CD4-positive, alpha-beta memory T cell (primary cell): ENCODE measurements at regions not wholly inside any gene's neighbourhood (a gene's known extent, or its start where the extent isn't known, plus 50 kb on each side); places are given as distances from the start of the nearest gene placed in this dataset.

Source experiments
- CTCF ChIA-PET: fragments of 350-600 bp; sonication (Branson Sonifier 250); formaldehyde crosslinking; loops from one replicate; lab custom pipeline; 2021; ENCODE audit warnings: inconsistent platforms; ENCODE audit not compliant: partially characterized antibody; lab: Charles Lee
- POLR2A ChIA-PET: fragments of 350-600 bp; sonication (Branson Sonifier 250); formaldehyde crosslinking; loops from one replicate; lab custom pipeline; 2021; ENCODE audit not compliant: partially characterized antibody; lab: Charles Lee
- DNase-seq, 5 donors: peaks; one replicate each; pipeline versions ENCODE4 v3.0.0 to v3.0.0-alpha.2; 2020 to 2022; ENCODE audit warnings: mixed read lengths in 1 of 5
- H3K27ac ChIP-seq: one replicate; pipeline ENCODE4 v1.7.0; 2013; ENCODE audit warnings: low read depth, low read length
- H3K27me3 ChIP-seq: 2 replicates; pipeline ENCODE4 v1.7.0; 2013; ENCODE audit warnings: mild to moderate bottlenecking, low read length, moderate library complexity; ENCODE audit not compliant: insufficient read depth
- H3K36me3 ChIP-seq: 2 replicates; pipeline ENCODE4 v1.7.0; 2013; ENCODE audit warnings: mild to moderate bottlenecking, low read length, moderate library complexity; ENCODE audit not compliant: insufficient read depth
- H3K4me1 ChIP-seq: 2 replicates; pipeline ENCODE4 v1.7.0; 2013; ENCODE audit warnings: mild to moderate bottlenecking, low read length, moderate library complexity; ENCODE audit not compliant: insufficient read depth
- H3K4me3 ChIP-seq, 2 donors: one replicate each; pipeline ENCODE4 v1.7.0; 2013; ENCODE audit warnings: low read length in 2 of 2, mild to moderate bottlenecking in 1 of 2
- H3K9me3 ChIP-seq, 2 donors: one replicate each; pipeline ENCODE4 v1.7.0; 2013; ENCODE audit warnings: low read length in 2 of 2, control low read depth in 1 of 2; ENCODE audit not compliant: control insufficient read depth in 1 of 2
- H3K27ac Mint-ChIP-seq, 7 donors: one replicate each; pipeline ENCODE4 v1.8.0; 2020 to 2021; ENCODE audit warnings: mixed read lengths in 7 of 7, mild to moderate bottlenecking in 6 of 7, inconsistent platforms in 3 of 7, moderate library complexity in 3 of 7
- H3K27me3 Mint-ChIP-seq, 2 donors: one replicate each; pipeline ENCODE4 v1.8.0; 2020 to 2021; ENCODE audit warnings: mixed read lengths in 2 of 2
- H3K36me3 Mint-ChIP-seq, 2 donors: one replicate each; pipeline ENCODE4 v1.8.0; 2020 to 2021; ENCODE audit warnings: mixed read lengths in 2 of 2, inconsistent platforms in 1 of 2, mild to moderate bottlenecking in 1 of 2
- H3K4me1 Mint-ChIP-seq, 4 donors: one replicate each; pipeline ENCODE4 v1.8.0; 2020 to 2021; ENCODE audit warnings: mixed read lengths in 4 of 4, mild to moderate bottlenecking in 1 of 4
- H3K4me3 Mint-ChIP-seq, 8 donors: one replicate each; pipeline ENCODE4 v1.8.0; 2020 to 2021; ENCODE audit warnings: mixed read lengths in 8 of 8, mild to moderate bottlenecking in 7 of 8, moderate library complexity in 6 of 8, inconsistent platforms in 3 of 8
- H3K9me3 Mint-ChIP-seq, 8 donors: one replicate each; pipeline ENCODE4 v1.8.0; 2020 to 2021; ENCODE audit warnings: mixed read lengths in 8 of 8, mild to moderate bottlenecking in 5 of 8, inconsistent platforms in 3 of 8, moderate library complexity in 1 of 8
- intact Hi-C: fragments of 100-400 bp; cut with micrococcal nuclease; formaldehyde crosslinking; loops from one replicate; pipeline ENCODE4 v1.15.1; 2023

DNA sequence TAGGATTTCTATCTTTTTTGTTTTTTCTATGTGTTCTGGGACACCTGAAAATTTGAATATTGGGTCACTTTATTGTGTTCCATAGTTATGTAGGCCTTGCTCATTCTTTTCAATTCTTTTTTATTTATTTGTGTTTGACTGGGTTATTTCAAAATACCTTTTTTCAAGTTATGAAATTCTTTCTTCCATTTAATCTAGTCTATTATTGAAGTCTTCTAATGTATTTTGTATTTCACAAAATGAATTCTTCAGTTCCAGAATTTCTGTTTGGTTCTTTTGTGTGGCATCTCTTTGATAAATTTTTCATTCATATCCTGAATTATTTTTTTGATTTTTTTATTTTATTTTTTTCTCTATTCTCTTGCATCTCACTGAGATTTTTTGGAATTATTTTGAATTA, 628.8 kb downstream of the NR2F1-AS1 start:
- no peaks in the 10 kb centered on the region for H3K27me3 ChIP-seq
- H3K9me3 Mint-ChIP-seq: peaks cover 6 to 42% (median 29%) of the 10 kb centered on the region in 8 donors
- H3K27ac ChIP-seq: no peak overlapping the region
- H3K4me3 Mint-ChIP-seq: no peak overlapping the region
- ChIA-PET POLR2A (no interaction called here), CTCF (no interaction called here)
- no peak overlapping the region for H3K27ac Mint-ChIP-seq
- no peak for DNase-seq
- intact Hi-C loops: no loop called here
- no peaks in the 10 kb centered on the region for H3K27me3 Mint-ChIP-seq
- no peaks in the 10 kb centered on the region for H3K4me1 ChIP-seq
- H3K36me3 Mint-ChIP-seq: no peaks in the 10 kb centered on the region
- no peak overlapping the region for H3K4me3 ChIP-seq
- H3K4me1 Mint-ChIP-seq: no peaks in the 10 kb centered on the region
- no peaks in the 10 kb centered on the region for H3K36me3 ChIP-seq
- peaks cover 0 to 15% of the 10 kb centered on the region in 2 donors for H3K9me3 ChIP-seq

- H3K36me3 ChIP-seq: no peaks in the 10 kb centered on the region
- no peaks in the 10 kb centered on the region for H3K4me1 ChIP-seq
- intact Hi-C loops: no loop called here
- ChIA-PET CTCF (no interaction called here), POLR2A (no interaction called here)
- H3K9me3 ChIP-seq: peaks cover 0 to 15% of the 10 kb centered on the region in 2 donors
- no peak overlapping the region for H3K4me3 Mint-ChIP-seq
- H3K27ac Mint-ChIP-seq: no peak overlapping the region
- no peaks in the 10 kb centered on the region for H3K27me3 Mint-ChIP-seq
- H3K36me3 Mint-ChIP-seq: no peaks in the 10 kb centered on the region
- peaks cover 6 to 42% (median 29%) of the 10 kb centered on the region in 8 donors for H3K9me3 Mint-ChIP-seq
- DNase-seq: no peak
- no peak overlapping the region for H3K4me3 ChIP-seq
- H3K4me1 Mint-ChIP-seq: no peaks in the 10 kb centered on the region
- no peak overlapping the region for H3K27ac ChIP-seq
- H3K27me3 ChIP-seq: no peaks in the 10 kb centered on the region
Observed at GRCh38 chr5:92951746-92952145, 629.3 kb downstream of the NR2F1-AS1 start.

DNA sequence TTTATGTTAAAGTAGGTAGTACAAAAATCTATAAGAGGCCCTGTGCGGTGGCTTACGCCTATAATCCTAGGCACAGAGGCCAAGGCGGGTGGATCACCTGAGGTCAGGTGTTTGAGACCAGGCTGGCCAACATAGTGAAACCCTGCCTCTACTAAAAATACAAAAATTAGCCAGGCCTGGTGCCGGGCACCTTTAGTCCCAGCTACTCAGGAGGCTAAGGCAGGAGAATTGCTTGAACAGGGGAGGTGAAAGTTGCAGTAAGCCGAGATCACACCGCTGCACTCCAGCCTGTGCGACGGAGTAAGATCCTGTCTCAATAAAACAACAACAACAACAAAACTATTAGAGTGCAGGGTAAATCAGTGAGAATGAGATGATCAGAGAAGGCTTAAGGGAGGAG, 634.5 kb downstream of the NR2F1-AS1 start:
- no peaks in the 10 kb centered on the region for H3K36me3 Mint-ChIP-seq
- Histone ChIP-seq H3K4me3 (no peak overlapping the region), H3K36me3 (no peaks in the 10 kb centered on the region), H3K9me3 (peaks cover 0 to 9% of the 10 kb centered on the region in 2 donors), H3K27ac (no peak overlapping the region), H3K27me3 (no peaks in the 10 kb centered on the region), H3K4me1 (no peaks in the 10 kb centered on the region)
- no peak overlapping the region for H3K27ac Mint-ChIP-seq
- intact Hi-C loops: no loop called here
- H3K4me3 Mint-ChIP-seq: no peak overlapping the region
- ChIA-PET POLR2A (no interaction called here), CTCF (no interaction called here)
- no peaks in the 10 kb centered on the region for H3K27me3 Mint-ChIP-seq
- no peak for DNase-seq
- no peaks in the 10 kb centered on the region for H3K4me1 Mint-ChIP-seq
- H3K9me3 Mint-ChIP-seq: peaks cover 4 to 25% (median 14%) of the 10 kb centered on the region in 8 donors

- Mint-ChIP-seq H3K9me3 (peaks cover 4 to 17% (median 9%) of the 10 kb centered on the region in 8 donors), H3K27ac (no peak overlapping the region), H3K36me3 (no peaks in the 10 kb centered on the region), H3K27me3 (no peaks in the 10 kb centered on the region), H3K4me1 (no peaks in the 10 kb centered on the region), H3K4me3 (no peak overlapping the region)
- POLR2A ChIA-PET: no interaction called here
- H3K4me3 ChIP-seq: no peak overlapping the region
- H3K27me3 ChIP-seq: no peaks in the 10 kb centered on the region
- intact Hi-C loops: no loop called here
- H3K36me3 ChIP-seq: no peaks in the 10 kb centered on the region
- DNase-seq: no peak
- no peak overlapping the region for H3K27ac ChIP-seq
- CTCF ChIA-PET: no interaction called here
- H3K4me1 ChIP-seq: no peaks in the 10 kb centered on the region
- H3K9me3 ChIP-seq: peaks cover 0 to 9% of the 10 kb centered on the region in 2 donors
Observed at GRCh38 chr5:92945605-92946097, 635.4 kb downstream of the NR2F1-AS1 start.

- Mint-ChIP-seq H3K27ac (peak overlapping the region in 1 of 7 donors; percentile 19), H3K4me3 (no peak overlapping the region), H3K27me3 (no peaks in the 10 kb centered on the region), H3K36me3 (no peaks in the 10 kb centered on the region), H3K4me1 (no peaks in the 10 kb centered on the region), H3K9me3 (peaks cover 2 to 15% (median 6%) of the 10 kb centered on the region in 8 donors)
- intact Hi-C loops: no loop called here
- peaks cover 0 to 9% of the 10 kb centered on the region in 2 donors for H3K9me3 ChIP-seq
- DNase-seq: no peak
- no peak overlapping the region for H3K27ac ChIP-seq
- ChIA-PET CTCF (no interaction called here), POLR2A (no interaction called here)
- H3K4me1 ChIP-seq: no peaks in the 10 kb centered on the region
- H3K36me3 ChIP-seq: no peaks in the 10 kb centered on the region
- H3K4me3 ChIP-seq: no peak overlapping the region
- no peaks in the 10 kb centered on the region for H3K27me3 ChIP-seq
Observed at GRCh38 chr5:92944903-92945604, 636.0 kb downstream of the NR2F1-AS1 start.

- ChIA-PET CTCF (no interaction called here), POLR2A (no interaction called here)
- Mint-ChIP-seq H3K27me3 (no peaks in the 10 kb centered on the region), H3K36me3 (no peaks in the 10 kb centered on the region), H3K27ac (no peak overlapping the region), H3K4me3 (no peak overlapping the region), H3K4me1 (no peaks in the 10 kb centered on the region), H3K9me3 (peaks cover 0 to 15% (median 4%) of the 10 kb centered on the region in 8 donors)
- H3K36me3 ChIP-seq: no peaks in the 10 kb centered on the region
- peaks cover 0 to 8% of the 10 kb centered on the region in 2 donors for H3K9me3 ChIP-seq
- no peaks in the 10 kb centered on the region for H3K27me3 ChIP-seq
- H3K27ac ChIP-seq: no peak overlapping the region
- no peak for DNase-seq
- intact Hi-C loops: no loop called here
- H3K4me1 ChIP-seq: no peaks in the 10 kb centered on the region
- no peak overlapping the region for H3K4me3 ChIP-seq
Observed at GRCh38 chr5:92944337-92944736, 636.7 kb downstream of the NR2F1-AS1 start.

GRCh38 chr5:92942762-92943161, 638.3 kb downstream of the NR2F1-AS1 start:
- no peak overlapping the region for H3K27ac ChIP-seq
- no peaks in the 10 kb centered on the region for H3K4me1 ChIP-seq
- Mint-ChIP-seq H3K36me3 (no peaks in the 10 kb centered on the region), H3K4me3 (no peak overlapping the region), H3K4me1 (no peaks in the 10 kb centered on the region), H3K27ac (no peak overlapping the region), H3K9me3 (peaks cover 0 to 4% (median 2%) of the 10 kb centered on the region in 8 donors), H3K27me3 (no peaks in the 10 kb centered on the region)
- CTCF ChIA-PET: no interaction called here
- POLR2A ChIA-PET: no interaction called here
- H3K36me3 ChIP-seq: no peaks in the 10 kb centered on the region
- intact Hi-C loops: no loop called here
- no peaks in the 10 kb centered on the region for H3K27me3 ChIP-seq
- H3K4me3 ChIP-seq: no peak overlapping the region
- H3K9me3 ChIP-seq: no peaks in the 10 kb centered on the region
- no peak for DNase-seq
